Superior temporal gyrus (tissue), 1 donor: ENCODE measurements at regions not wholly inside any gene's neighbourhood (a gene's known extent, or its start where the extent isn't known, plus 50 kb on each side); places are given as distances from the start of the nearest gene placed in this dataset.
A peak's percentile ranks its signal among the peaks of the same experiment; 100 is the strongest.

Experiments used
- DNase-seq: peaks from one replicate; pipeline ENCODE4 v3.0.0-alpha.2; 2016; ENCODE audit errors: extremely low spot score

DNA sequence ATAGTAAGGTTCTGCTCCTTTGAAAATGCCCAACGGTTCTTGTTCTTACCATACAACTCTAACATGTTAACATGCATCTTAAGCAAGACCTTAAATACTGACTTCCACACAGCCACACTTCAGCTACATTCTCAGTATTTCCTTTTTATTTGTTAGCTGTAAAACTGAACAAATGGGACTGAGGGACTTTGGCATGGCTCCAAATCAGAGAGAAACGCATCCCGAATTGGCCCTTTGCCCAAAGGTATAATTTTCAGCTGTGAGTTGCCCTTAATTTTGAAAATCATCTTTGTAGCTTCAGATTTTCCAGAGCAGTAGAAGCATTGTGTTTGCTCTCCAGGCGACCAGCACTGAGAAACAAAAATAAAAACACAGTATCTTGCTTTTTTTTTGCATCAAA is 56.4 kb downstream of the NEUROD6 start:
- DNase-seq: no peak

- no peak for DNase-seq
Observed at GRCh38 chr7:31271641-31272405, 68.7 kb downstream of the NEUROD6 start.

GRCh38 chr7:31267486-31267885 is 73.0 kb downstream of the NEUROD6 start:
- DNase-seq: no peak

- DNase-seq: peak; percentile 4
Observed at GRCh38 chr7:31263338-31263737, 77.2 kb downstream of the NEUROD6 start.

- DNase-seq: peak; percentile 12
Observed at GRCh38 chr7:31261341-31261740, 79.2 kb downstream of the NEUROD6 start.

- peak; percentile 8 for DNase-seq
Observed at GRCh38 chr7:31260851-31261250, 79.7 kb downstream of the NEUROD6 start.

DNA sequence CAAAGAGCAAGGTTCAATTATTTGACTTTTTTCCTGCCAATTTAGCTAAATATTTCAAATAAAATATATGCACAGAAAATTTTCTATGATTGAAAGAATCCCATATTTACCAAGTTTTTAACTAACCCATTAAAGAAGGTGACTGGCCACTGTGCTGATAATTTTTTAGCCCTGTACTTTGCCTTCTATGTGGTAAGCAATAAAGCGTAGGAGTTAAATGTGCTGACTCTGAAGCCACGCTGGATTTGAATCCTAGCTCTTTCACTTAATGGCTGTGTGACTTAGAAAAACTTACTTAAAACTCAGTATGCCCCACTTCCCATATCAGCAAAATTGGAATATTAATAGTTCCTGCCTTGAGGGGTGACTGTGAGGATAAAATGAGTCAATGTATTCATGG is 82.1 kb downstream of the NEUROD6 start:
- no peak for DNase-seq

DNA sequence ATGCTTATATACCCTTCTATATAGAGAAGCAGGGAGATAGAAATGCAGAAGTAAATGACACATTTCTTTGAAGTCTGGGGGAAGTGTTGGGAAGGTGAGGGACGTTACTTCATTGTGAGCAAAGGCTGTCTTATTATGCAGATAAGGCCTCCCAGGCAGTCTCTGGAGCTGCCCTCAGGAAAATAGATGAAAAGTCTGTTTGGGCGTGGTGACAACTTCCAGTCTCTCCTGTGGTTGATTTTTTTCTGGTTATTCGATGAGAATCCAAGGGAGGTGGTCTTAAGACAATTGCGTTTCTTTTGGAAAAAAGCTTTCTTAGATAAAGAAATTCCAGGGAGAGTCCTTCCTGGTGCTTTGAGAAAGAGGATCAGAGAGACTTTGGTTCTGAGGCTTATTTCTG is 84.0 kb downstream of the NEUROD6 start:
- DNase-seq: no peak

- DNase-seq: no peak
Observed at GRCh38 chr7:31254926-31255325, 85.6 kb downstream of the NEUROD6 start.

DNA sequence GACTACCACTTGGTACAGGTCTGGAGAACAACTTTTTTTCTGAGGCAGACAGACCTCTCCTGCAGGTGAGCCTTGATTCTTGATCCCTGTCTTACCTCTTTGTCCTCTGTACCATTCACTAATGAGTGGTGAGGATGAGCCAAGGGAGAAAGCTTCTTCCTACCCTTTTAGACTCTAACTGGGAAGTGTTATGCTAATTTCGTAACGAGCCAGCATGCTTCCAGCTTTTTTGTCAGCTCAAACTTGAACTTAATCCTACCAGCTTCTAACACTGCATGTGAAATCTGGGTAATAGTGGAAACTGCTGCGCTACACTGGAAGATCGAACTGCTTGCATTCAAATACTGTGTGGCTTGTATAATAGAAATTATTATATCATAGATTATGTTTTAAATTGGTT is 87.0 kb downstream of the NEUROD6 start:
- DNase-seq: peak; percentile 35

DNA sequence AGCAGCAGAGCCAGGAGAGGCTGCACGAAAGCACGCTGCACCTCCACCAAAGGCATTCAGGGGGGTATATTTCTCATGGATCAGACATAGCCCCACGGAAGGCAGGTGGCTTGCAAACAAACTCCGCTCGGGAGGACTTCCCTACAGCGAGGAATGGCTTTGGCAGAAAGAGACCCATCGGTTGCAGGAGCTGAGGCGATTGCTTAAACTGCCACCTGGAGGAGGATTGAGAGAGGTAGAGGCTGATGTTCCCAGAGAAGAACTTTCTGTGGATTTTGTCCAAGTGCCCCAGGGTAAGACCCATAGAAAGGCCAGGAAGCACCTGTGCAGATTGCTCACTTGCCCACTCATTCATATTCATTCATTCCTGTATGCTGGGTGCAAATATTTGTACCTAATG is 89.1 kb downstream of the NEUROD6 start:
- DNase-seq: no peak

DNA sequence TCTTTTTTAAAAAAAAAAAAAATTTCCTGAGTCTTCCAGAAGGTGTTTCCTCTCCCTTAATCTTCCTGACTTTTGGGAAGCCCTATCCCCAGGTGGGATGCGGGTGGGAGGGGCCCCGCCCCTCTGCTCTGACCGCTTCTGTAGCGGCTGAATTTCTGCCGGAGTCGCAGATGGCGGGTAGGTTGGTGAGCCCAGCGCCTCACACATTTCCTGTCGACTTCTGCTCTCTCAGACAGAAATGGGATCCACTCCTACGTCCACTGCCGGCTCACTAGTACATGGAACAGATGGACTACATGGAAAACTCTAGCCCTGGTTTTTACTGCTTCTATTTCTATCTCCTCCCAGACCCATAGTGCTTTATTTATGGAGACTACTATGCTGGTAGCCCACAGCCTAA is 90.9 kb downstream of the NEUROD6 start:
- peak; percentile 65 for DNase-seq

DNA sequence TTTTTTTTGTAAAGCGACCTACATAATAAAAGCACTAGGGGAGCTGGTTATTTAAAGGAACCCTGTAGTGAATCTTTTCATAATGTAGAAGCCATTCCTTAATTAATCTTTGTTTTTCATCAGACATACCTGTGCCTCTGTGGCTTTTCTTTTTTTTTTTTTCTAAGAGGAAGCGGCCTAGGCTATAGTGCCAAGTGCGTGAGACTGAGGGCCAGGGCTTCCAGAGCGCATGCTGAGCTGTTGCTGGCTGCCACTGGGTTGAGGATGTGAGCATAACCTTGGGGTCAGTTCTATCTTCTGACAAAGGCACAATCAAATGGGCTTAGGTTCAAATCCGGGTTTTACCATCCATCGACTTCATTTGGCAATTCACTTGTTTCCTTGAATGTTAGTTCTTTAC is 103.7 kb downstream of the NEUROD6 start:
- DNase-seq: no peak

DNA sequence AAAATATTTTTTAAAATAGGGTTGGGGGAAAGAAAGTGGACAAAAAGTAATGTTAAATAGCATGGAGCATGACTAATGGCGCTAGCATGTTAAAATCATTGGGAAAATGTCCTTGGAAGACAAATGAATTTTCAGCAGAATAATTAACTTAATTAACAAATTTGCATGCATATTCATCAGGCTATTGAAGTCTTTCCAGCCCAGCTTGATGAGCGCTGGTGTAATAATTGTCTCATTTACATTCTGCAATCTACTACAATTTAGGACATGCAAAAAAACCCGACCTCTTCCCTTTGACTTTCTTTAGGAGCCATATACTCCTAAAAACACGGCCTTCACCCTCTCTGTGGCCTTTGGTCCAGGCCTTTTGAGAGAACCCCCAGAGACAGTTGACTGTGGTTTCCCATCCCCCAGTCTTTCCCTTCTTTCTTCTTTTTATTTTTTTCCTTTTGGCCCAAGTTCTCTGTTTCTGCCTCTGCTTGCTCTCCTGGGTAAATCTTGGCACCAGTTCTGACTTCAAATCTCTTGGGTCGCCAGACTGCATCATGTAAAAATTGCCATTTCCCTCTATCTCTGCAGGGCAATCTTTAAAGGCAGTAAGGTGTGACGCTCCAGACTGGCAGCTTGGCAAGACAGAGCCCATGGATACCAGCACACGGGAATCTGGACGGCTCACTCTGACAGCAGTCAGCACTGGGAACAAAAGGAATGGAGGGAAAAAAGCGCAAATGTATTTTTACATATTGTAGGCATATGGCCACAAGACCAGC is 105.5 kb downstream of the NEUROD6 start:
- no peak for DNase-seq

DNA sequence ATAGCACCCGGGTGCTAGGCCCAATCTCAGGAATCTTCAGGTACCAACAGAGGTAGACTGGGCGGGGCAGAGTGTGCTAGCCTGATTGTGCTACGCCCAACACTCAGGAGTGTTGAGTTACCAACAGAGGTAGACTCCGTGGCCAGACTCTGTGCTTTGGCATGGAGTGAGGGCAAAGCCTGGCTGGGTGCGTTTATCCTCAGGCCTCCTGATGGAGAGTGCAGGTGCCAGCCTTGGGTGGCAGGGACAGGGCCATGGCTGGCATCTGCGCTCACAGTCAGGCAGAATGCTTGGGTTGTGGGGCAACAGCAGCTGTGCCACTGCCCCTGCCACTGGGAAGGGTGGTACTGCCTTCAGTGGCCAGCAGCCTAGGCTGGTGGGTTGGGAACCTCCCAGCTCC is 111.6 kb downstream of the NEUROD6 start:
- DNase-seq: no peak

DNA sequence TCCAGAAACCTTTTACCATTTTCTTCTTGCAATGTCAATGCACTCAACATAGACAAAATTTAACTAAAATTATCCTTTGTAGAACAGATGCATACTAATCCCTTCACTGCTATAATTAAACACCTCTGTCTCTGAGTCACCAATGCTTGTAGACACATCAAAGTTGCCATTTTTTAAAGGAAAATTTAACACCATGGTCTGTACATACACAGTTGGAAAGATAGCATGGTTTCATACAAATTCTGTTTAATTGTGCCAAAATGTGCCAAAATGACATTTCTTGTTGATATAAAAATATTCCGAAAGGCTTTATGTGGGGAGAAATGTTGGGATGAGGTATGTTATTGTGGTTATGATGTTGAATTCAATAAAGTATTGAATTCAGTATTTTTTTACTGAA is 125.8 kb downstream of the NEUROD6 start:
- DNase-seq: peak; percentile 72

GRCh38 chr7:31211281-31211680 is 129.2 kb downstream of the NEUROD6 start:
- DNase-seq: no peak

- no peak for DNase-seq
Observed at GRCh38 chr7:31204071-31204470, 136.5 kb downstream of the NEUROD6 start.

GRCh38 chr7:31203551-31203950 is 137.0 kb downstream of the NEUROD6 start:
- DNase-seq: no peak

- peak; percentile 58 for DNase-seq
Observed at GRCh38 chr7:31202801-31203200, 137.7 kb downstream of the NEUROD6 start.

DNA sequence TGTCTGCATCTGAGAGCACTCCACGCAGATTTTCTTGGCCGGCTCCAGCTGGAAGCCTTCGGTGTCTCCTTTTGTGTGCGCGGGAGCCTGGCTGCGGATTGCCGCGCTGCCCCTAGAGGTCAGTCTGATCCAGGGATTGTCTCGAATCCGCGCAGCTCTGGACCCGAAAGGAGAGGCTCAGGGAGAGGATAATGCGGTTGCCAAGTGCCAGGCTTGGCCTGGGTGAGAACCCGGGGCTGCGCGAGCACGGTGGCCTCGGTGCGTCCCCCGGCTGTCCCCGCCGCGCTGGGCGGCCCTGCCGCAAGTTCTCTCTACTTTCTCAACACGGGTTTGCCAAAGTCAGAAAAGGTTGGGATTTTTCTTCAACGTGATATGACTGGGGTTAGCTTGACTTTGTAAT is 140.9 kb downstream of the ADCYAP1R1 start:
- peak; percentile 81 for DNase-seq

DNA sequence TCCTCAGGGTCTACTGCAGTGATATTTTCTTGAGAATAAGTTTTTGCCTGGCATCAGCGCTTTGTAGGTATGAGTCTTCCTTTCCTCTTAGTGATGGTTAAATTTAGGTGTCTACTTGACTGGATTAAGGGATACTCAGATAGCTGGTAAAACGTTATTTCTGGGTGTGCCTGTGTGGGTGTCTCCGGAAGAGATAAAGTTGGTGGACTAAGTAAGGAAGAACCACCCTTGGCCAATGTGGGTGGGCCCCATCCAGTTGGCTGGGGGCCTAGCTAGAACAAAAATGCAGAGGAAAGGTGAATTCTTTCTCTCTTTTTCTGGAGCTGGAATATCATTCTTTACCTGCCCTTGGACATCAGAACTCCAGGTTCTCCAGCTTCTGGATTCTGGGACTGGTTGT is 138.8 kb downstream of the ADCYAP1R1 start:
- no peak for DNase-seq

- no peak for DNase-seq
Observed at GRCh38 chr7:31186202-31186601, 134.1 kb downstream of the ADCYAP1R1 start.
